ENCODE measurements at regions not wholly inside any gene's neighbourhood (a gene's known extent, or its start where the extent isn't known, plus 50 kb on each side); places are given as distances from the start of the nearest gene placed in this dataset.
A peak's percentile ranks its signal among the peaks of the same experiment; 100 is the strongest.
"Not testable (repeated sequence)": the region's sequence is repeated elsewhere in the genome, so short reads cannot be mapped to it uniquely, and the experiment has no call there.

GRCh38 chr18:76307293-76307690, 187.8 kb downstream of the ZNF516 start:
- DNase-seq: no peak

GRCh38 chr18:76306685-76307292, 188.3 kb downstream of the ZNF516 start:
- DNase-seq: no peak

- DNase-seq: no peak
These were observed 209.2 kb downstream of the ZNF516 start for GRCh38 chr18:76285866-76286265.

- no peak for DNase-seq
These were observed 213.5 kb downstream of the ZNF516 start for GRCh38 chr18:76281565-76281964.

GRCh38 chr18:76277801-76278200, 217.2 kb downstream of the ZNF516 start:
- no peak for DNase-seq

- DNase-seq: no peak
These were observed 219.2 kb downstream of the ZNF516 start for GRCh38 chr18:76275727-76276313.

- no peak for DNase-seq
These were observed 220.4 kb downstream of the ZNF516 start for GRCh38 chr18:76274468-76275289.

GRCh38 chr18:76273956-76274355, 221.1 kb downstream of the ZNF516 start:
- DNase-seq: no peak

GRCh38 chr18:76273036-76273545, 222.0 kb downstream of the ZNF516 start:
- DNase-seq: no peak

- DNase-seq: not testable (repeated sequence)
These were observed 227.6 kb downstream of the ZNF516 start for GRCh38 chr18:76267423-76267822.

GRCh38 chr18:76266236-76266991, 228.6 kb downstream of the ZNF516 start:
- no peak for DNase-seq

GRCh38 chr18:76265497-76266235, 229.4 kb downstream of the ZNF516 start:
- peak; percentile 70 for DNase-seq

- DNase-seq: no peak
These were observed 230.2 kb downstream of the ZNF516 start for GRCh38 chr18:76264876-76265250.

GRCh38 chr18:76264198-76264875, 230.7 kb downstream of the ZNF516 start:
- DNase-seq: no peak

- DNase-seq: no peak
These were observed 231.7 kb downstream of the ZNF516 start for GRCh38 chr18:76263046-76264005.

GRCh38 chr18:76260941-76261472, 234.0 kb downstream of the ZNF516 start:
- no peak for DNase-seq

- DNase-seq: no peak
These were observed 235.3 kb downstream of the ZNF516 start for GRCh38 chr18:76259711-76260110.

- DNase-seq: no peak
These were observed 235.9 kb downstream of the ZNF516 start for GRCh38 chr18:76259096-76259495.

- DNase-seq: no peak
These were observed 236.8 kb downstream of the ZNF516 start for GRCh38 chr18:76258209-76258608.

- DNase-seq: no peak
These were observed 239.9 kb downstream of the ZNF516 start for GRCh38 chr18:76255070-76255683.
